Thoracic aorta (tissue), 2 donors: ENCODE measurements at regions not wholly inside any gene's neighbourhood (a gene's known extent, or its start where the extent isn't known, plus 50 kb on each side); places are given as distances from the start of the nearest gene placed in this dataset.

Experiments
- ATAC-seq: fragments of 150-250 bp; one replicate; pipeline ENCODE4 v1.8.0; 2017; ENCODE audit warnings: low read depth; ENCODE audit not compliant: insufficient number of reproducible peaks, low FRiP score
- DNase-seq: peaks from one replicate; pipeline ENCODE4 v3.0.0-alpha.2; 2020; ENCODE audit warnings: low spot score
- H3K27ac ChIP-seq, 2 donors: fragments of 200-600 bp; sonication (generic); 1 replicate in 1 of 2; 2 replicates in 1 of 2; pipeline ENCODE4 v1.5.1; 2016; ENCODE audit warnings: mild to moderate bottlenecking in 2 of 2, moderate library complexity in 2 of 2
- H3K27me3 ChIP-seq: fragments of 200-600 bp; sonication (generic); replicated peaks from 2 replicates; pipeline ENCODE4 v1.6.0; 2016; ENCODE audit warnings: mild to moderate bottlenecking; ENCODE audit not compliant: insufficient read depth
- H3K36me3 ChIP-seq: fragments of 200-600 bp; sonication (generic); one replicate; pipeline ENCODE4 v1.5.1; 2016
- H3K4me1 ChIP-seq, 2 donors: fragments of 200-600 bp; sonication (generic); 1 replicate in 1 of 2; 2 replicates in 1 of 2; pipeline versions ENCODE4 v1.5.1 to v1.6.0; 2016; ENCODE audit warnings: low read depth in 2 of 2, mild to moderate bottlenecking in 1 of 2; ENCODE audit not compliant: control insufficient read depth in 1 of 2
- H3K4me3 ChIP-seq: fragments of 200-600 bp; sonication (generic); 2 replicates; pipeline ENCODE4 v1.5.1; 2016; ENCODE audit warnings: mild to moderate bottlenecking
- H3K9me3 ChIP-seq: fragments of 200-600 bp; sonication (generic); 2 replicates; pipeline ENCODE4 v1.5.1; 2016
- TF ChIP-seq, protein P1 (sequence below): fragments of 200-600 bp; sonication (generic); IDR thresholded peaks from one replicate; pipeline ENCODE4 v1.5.1; 2019; ENCODE audit warnings: antibody characterized with exemption

GRCh38 chr5:121108725-121109124 lies 644.6 kb downstream of the PRR16 start:
- H3K9me3 ChIP-seq = no peaks in the 10 kb centered on the region
- no peaks in the 10 kb centered on the region for H3K27me3 ChIP-seq
- H3K27ac ChIP-seq = no peak overlapping the region
- no peak for ATAC-seq
- H3K4me1 ChIP-seq = no peaks in the 10 kb centered on the region
- H3K4me3 ChIP-seq = no peak overlapping the region
- no peaks in the 10 kb centered on the region for H3K36me3 ChIP-seq
- DNase-seq = no peak
- TF ChIP-seq, protein P1, sequence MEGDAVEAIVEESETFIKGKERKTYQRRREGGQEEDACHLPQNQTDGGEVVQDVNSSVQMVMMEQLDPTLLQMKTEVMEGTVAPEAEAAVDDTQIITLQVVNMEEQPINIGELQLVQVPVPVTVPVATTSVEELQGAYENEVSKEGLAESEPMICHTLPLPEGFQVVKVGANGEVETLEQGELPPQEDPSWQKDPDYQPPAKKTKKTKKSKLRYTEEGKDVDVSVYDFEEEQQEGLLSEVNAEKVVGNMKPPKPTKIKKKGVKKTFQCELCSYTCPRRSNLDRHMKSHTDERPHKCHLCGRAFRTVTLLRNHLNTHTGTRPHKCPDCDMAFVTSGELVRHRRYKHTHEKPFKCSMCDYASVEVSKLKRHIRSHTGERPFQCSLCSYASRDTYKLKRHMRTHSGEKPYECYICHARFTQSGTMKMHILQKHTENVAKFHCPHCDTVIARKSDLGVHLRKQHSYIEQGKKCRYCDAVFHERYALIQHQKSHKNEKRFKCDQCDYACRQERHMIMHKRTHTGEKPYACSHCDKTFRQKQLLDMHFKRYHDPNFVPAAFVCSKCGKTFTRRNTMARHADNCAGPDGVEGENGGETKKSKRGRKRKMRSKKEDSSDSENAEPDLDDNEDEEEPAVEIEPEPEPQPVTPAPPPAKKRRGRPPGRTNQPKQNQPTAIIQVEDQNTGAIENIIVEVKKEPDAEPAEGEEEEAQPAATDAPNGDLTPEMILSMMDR = no peak

DNA sequence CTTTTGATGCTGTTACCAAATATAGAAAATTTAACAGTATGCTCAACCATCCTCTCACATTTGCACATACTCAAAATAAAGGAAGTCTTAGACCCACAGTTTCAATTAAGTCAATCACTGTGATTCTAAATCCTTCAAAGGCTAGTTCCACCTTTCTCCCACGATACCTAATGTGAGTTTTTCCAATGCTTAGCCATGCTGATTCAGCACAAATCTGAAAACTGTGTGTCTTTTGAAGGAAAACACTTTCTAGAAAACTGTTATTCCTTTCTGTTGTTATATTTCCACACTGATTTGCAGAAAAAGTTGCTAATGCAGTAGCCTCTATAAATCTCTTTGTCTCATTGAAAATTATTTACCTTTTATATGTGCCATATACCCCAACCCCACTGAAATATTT lies 645.7 kb downstream of the PRR16 start:
- no peak overlapping the region for H3K4me3 ChIP-seq
- no peak overlapping the region for H3K27ac ChIP-seq
- no peaks in the 10 kb centered on the region for H3K36me3 ChIP-seq
- H3K9me3 ChIP-seq = no peaks in the 10 kb centered on the region
- no peak for ATAC-seq
- TF ChIP-seq, protein P1 = no peak
- no peak for DNase-seq
- H3K4me1 ChIP-seq = no peaks in the 10 kb centered on the region
- H3K27me3 ChIP-seq = no peaks in the 10 kb centered on the region

- TF ChIP-seq, protein P1 = no peak
- no peaks in the 10 kb centered on the region for H3K9me3 ChIP-seq
- H3K36me3 ChIP-seq = no peaks in the 10 kb centered on the region
- H3K27me3 ChIP-seq = no peaks in the 10 kb centered on the region
- H3K4me3 ChIP-seq = no peak overlapping the region
- H3K4me1 ChIP-seq = no peaks in the 10 kb centered on the region
- no peak for ATAC-seq
- H3K27ac ChIP-seq = no peak overlapping the region
- no peak for DNase-seq
Observed at GRCh38 chr5:121121786-121122185, 657.7 kb downstream of the PRR16 start.

DNA sequence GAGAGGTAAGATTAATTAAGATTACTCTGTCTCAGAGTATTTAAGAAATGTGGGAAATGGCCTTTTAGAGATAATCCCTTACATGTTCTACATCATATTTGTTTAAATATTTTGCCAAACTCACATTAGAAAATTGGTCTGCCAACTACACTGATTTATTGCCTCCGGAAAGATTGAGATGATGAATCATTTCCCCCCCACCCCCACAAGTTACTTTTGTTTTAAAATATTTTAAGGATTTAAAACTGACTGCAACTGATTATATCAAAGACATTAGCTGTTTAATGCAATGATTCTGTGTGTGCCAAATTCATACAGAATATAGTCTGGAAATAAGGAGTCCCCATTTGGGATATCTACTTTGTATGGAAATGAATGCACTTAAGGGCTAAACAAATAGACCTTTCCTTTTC lies 674.4 kb downstream of the PRR16 start:
- no peaks in the 10 kb centered on the region for H3K36me3 ChIP-seq
- no peaks in the 10 kb centered on the region for H3K27me3 ChIP-seq
- DNase-seq (no peak), ATAC-seq (no peak)
- no peak overlapping the region for H3K4me3 ChIP-seq
- TF ChIP-seq, protein P1 = no peak
- no peaks in the 10 kb centered on the region for H3K4me1 ChIP-seq
- no peak overlapping the region for H3K27ac ChIP-seq
- H3K9me3 ChIP-seq = no peaks in the 10 kb centered on the region

DNA sequence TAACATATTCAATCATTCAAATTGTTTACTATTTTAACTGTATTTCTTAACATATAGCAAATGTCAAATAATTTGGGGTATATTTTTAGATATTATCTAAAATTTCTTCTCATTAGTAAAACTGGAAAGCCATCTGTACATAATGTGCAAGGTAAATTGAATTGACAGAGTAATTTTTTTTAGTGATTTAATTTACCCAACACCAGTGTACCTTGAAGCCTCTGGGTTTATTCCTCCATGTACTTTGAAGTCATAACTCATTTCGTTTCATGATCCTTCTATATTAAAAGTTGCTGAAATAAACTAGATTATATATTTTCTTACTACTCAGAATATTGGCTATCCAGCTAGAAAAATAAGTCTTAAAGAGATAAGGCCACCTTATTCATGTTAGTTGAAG lies 674.9 kb downstream of the PRR16 start:
- Histone ChIP-seq H3K4me3 (no peak overlapping the region), H3K27ac (no peak overlapping the region), H3K36me3 (no peaks in the 10 kb centered on the region), H3K27me3 (no peaks in the 10 kb centered on the region), H3K4me1 (no peaks in the 10 kb centered on the region), H3K9me3 (no peaks in the 10 kb centered on the region)
- TF ChIP-seq, protein P1 = no peak
- ATAC-seq (no peak), DNase-seq (no peak)
